GM21381 (cell line): ENCODE measurements at regions not wholly inside any gene's neighbourhood (a gene's known extent, or its start where the extent isn't known, plus 50 kb on each side); places are given as distances from the start of the nearest gene placed in this dataset.
A peak's percentile ranks its signal among the peaks of the same experiment; 100 is the strongest.
"Not testable (repeated sequence)": the region's sequence is repeated elsewhere in the genome, so short reads cannot be mapped to it uniquely, and the experiment has no call there.

Experiments used
- ATAC-seq: cut with Tn5 transposase; IDR thresholded peaks from one replicate; pipeline ENCODE4 v1.9.1; 2021; ENCODE audit warnings: mild to moderate bottlenecking, moderate library complexity; ENCODE audit not compliant: unreplicated experiment

DNA sequence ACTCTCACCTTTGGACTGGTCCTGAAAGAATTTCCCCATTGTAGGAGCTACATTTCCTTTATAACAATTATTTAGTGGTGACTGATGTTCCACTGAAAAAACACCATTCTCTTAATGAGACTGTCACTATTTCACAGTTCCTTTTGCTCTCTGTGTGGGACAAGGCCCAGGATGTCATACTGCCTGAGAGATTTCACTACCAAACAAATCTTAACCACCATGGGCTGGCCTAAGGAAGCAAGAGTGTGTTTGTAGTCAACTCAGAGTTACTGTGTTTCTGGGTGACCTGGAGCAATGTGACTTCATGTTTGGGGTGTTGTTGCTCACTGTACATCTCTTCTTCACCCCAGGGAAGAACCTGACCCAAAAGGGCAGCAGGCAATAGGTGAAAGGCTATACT is 50.1 kb upstream of the ZNF608 start:
- ATAC-seq = no peak

DNA sequence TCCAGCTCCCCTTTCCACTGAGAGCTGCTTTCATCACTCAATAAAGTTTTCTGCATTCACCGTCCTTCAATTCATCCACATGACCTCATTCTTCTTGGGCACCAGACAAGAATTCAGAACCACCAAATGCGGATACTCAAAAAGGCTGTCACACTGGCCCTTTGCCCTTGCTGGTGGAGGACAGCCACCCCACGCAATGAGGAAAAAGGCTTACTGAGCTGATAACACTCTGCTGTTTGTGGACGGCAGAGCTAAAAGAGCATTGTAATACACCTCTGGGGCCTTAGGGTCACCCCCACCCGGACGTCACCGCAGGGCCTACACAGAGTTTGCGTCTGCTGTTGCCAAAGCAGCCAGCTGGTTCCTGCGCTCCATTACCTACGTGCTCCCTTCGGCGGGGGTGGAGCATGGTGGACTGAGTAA is 51.2 kb upstream of the ZNF608 start:
- no peak for ATAC-seq

DNA sequence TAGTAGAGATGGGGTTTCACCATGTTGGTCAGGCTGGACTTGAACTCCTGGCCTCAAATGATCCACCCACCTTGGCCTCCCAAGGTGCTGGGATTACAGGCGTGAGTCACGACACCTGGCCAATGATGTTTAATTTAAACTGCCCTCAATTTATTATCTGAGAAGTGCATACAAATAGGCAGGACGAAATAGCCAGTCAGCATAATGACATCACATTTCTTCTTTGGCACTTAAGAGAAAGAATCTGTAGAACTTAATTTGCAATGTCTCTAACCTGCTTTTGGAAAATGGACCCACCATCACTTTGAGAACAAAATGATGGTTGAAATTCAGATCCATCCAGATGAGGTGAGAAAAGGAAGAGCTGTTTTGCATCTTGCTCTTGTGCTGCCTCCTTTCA is 52.5 kb upstream of the ZNF608 start:
- ATAC-seq = no peak

DNA sequence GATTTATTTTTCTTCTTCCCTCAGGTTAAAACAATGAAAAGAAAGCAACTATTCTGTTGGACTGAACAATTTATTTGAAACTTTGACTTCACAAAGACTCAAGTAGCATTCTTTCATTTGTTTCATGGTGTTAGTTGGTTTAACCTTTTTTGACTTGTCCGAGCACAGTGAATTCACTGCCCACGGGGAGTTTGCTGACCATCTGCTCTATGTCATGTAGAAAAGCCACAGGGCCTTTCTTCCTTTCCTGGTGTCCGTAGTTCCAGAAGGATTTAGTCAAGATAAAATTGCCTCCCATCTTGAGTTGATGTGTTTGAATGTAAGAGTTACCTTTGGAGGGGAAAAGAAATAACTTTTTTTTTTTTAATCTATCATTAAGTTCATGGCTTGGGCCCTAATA is 55.1 kb upstream of the ZNF608 start:
- no peak for ATAC-seq

DNA sequence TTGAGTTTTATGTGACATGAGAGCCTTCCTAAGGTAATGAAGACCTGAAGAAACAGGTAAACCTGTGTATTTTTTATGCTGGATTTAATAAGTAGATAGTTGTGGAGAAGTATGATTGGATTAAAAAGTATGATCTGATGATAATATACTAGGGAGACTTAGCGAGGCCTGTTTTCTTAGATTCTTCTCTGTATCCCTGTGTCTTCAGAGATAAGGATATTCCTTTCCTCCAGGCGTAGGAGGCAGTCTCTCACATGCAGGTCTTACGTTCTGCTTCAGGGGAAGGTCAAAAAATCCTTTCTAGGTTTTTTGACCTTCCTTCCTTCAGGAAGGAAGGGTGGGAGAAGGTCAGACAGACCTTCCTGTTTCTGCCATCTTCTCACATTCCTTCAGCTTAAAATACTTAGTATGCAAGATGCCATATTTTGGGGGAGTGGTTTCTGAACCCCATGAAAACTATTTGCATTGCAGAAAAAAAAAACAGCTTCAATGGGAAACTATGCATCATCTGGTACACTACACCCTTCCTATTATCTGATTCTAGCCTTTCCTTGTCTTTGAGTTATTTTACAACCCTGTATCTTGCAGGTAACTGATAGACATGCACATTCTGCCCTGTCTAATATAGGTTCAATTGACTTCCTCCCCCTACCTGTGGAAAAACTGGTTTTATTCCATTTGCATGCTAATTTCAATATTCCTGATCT is 57.3 kb upstream of the ZNF608 start:
- no peak for ATAC-seq

DNA sequence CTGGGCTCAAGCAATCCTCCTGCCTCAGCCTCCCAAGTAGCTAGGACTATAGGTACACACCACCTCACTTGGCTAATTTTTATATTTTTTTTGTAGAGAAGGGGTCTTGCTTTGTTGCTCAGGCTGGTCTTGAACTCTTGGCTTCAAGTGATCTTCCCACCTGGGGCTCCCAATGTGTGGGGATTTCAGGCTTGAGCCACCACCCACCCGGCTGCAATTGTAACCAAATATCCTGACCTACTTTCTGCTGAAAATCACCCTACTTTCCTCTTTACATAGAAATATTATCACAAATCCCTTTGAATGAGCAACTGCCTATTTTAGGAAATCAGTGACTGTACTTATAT is 59.6 kb upstream of the ZNF608 start:
- no peak for ATAC-seq

DNA sequence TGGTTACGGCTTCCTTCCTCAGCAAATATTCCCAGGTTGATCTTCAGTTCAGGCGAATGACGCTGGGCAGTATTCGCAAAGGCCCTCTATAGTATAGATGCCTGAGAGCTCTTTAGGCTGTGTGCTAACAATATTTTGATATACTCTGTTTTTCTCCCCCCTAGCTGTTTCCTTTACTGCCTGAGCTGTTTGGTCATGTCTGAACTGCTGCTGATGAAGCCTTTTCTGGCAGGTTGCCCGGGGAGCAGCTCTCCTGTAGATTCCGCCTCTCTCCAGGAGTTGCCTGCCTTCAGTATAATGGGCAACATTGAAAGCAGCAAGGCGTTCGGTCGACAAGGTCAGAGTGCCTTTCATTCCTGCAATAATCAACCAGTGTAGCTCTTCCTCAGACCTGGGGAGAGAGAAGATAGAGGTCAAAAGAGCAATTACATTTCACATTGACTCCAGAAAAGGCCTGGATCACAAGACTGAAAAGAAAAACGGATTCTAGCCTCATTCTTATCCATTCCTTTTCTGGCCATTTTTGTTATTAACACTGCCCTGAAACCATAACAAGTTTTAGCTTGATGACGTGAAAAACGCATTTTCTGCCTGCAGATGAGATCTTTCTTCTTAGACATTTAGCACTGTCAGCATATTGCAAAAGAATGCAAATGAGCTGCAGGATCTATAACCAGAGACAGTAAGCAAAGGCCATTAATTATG is 60.1 kb upstream of the ZNF608 start:
- ATAC-seq = no peak

DNA sequence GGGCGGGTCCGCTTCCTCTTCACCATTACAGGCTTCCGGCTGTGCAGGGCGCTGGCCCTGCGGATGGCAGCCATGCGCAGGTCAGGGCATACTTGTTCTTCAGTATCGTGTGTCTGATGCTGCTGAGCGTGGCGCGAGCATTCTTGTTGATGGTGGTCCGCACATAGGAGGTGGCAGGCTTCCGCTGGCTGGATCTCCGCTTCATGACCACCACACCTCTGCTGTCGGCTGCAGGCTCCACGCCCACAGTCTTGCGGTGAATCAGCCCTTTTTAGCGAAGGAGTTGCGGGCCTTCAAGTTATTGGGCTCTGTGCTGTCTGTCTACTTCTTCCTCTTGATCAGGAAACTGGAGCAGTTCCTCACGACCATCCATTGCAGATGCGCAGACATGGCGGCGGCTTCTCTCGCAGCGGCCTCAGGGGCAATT is 62.4 kb upstream of the ZNF608 start:
- ATAC-seq = no peak

DNA sequence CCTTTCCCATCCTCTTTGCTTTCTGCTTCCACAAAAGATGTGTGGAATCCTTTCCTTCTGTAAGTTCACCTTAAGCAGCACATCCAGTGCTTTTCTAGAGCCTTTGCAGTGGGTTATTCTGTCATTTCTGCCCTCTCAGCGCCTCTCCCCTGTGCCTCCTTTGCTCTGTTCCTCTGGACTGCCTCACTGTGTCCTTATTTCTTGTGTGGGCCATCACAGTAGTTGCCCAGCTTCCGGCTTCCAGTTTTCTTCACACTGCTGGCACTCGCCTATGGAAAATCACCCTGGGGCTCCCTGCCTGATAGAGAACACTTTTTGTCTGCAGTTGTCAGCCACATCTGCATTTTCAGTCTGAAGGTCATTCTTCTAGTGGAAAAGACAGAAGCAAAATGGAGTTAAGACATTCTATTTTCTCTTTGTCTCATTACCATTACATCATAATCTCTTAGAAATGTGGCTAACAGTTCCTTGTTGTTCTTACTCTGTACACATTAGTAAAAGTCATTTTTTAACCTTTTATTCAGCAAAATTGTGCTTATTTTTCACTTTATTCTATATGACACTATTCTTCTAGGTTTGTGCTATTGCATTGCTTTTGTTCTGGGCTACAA is 64.1 kb upstream of the ZNF608 start:
- ATAC-seq = no peak

DNA sequence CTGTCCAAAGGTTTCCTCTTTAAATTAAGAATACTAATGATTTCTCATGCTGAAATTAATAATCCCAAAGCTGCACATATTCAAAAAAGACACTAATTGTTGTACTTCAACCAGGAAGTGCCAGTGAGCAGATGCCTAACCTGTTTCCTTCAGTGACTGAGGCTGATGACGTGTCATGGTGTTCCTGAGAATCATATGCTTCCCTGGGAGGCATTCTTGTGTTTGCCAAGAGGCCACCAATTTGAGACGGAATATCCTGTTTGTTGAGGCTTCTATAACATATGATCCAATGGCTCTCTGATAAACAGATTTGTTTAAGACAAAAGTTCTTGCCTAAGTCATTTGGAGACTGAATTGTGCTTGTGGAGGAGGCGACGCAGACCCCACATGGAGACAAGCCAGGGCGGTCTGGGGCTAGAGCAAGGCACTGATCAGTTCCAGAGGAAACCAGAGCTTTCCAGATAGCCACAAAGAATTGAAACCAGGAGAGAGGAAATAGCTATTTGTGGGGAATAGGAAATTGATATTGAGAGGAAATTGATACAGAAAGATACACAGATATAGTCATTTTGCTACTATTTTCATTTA is 66.4 kb upstream of the ZNF608 start:
- no peak for ATAC-seq

DNA sequence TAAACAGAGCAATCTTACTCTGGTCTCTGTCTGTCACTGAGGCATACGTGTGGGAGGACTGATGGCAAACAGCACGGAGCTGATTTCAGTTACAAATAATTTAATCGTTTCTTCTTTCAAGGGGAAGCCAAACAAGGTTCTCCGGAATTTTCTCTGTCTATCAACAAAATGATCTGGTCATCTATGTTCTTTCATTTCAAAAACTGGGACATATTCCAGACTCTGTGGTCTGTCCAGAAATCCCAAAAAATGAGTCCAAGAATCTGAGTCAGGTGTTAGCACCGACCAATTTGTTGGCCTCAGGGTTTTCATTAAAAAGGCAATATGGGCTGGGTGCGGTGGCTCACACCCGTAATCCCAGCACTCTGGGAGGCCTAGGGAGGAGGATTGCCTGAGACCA is 69.9 kb upstream of the ZNF608 start:
- ATAC-seq = no peak

DNA sequence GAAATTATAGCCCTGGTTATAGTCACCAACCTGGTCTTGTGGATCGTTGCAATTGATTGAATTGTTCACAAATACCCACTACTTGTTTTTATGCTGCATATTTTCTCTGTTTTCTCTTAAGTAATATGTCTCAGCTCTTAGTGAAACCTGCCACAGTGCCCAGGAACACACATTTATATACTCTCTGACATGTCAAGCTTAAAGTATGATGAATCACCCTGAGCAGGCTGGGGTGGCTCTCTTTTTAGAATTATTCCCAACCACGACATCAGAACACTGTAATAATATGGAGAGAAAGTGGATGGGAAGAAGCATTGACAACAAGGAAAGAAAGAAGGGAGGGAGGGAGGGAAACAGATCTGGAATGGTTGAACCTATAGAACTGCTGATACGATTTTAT is 72.8 kb upstream of the ZNF608 start:
- ATAC-seq = no peak

DNA sequence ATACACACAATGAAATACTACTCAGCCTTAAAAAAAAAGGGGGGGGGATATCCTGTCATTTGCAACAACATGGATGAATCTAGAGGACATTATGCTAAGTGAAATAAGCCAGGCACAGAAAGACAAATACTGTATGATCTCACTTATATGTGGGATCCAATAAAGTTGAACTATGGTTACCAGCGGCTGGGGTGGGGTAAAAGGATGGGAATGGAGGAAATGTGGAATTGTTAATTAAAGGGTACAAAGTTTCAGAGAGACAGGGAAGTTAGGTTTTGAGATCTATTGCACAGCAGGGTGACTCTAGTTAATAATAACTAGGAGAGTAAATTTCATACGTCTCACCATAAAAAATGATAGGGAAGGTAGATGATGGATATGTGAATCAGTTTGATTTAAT is 76.2 kb upstream of the ZNF608 start:
- ATAC-seq = no peak

DNA sequence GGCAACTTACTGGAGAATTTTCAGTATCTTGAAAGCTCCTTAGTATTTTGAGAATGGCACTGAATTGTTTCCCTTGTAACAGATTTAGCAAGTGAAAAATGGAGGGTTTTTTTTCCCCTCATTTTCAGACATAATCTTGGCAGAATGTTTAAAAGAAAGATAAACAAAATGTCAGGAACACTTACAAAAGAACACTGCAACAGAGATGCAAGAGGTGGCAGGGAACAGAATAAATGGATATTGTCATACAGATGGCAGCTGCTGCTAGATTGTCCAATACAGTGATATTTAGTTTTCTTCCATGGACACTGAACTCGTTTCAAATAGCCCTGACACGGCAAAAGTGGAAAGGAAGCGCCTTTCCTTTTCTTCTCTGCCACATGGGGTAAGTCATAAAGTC is 76.9 kb upstream of the ZNF608 start:
- ATAC-seq = no peak

DNA sequence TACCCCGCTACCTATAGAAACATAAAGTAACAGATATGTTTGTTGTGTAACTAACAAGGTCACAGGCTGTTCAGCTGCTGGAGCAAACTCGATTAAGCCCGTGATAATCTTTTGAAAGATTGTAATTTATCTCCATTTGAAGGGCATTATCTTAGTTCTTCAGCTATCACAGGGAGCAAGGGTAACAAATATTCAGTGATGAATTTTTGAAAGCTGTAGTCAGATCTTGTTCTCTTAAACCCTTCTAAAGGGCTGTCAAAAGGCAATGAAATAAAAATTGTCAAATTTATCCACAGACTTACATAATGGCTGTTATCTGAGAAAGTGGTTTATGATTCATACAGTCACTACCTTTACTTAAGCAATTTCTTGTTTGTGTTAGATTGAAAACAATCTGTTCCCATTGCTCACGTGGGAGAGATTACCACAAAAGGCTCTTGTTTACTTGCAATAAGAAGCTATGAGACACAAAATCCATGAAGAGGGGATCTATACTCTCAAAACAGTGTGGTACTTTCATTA is 78.3 kb upstream of the ZNF608 start:
- ATAC-seq = no peak

DNA sequence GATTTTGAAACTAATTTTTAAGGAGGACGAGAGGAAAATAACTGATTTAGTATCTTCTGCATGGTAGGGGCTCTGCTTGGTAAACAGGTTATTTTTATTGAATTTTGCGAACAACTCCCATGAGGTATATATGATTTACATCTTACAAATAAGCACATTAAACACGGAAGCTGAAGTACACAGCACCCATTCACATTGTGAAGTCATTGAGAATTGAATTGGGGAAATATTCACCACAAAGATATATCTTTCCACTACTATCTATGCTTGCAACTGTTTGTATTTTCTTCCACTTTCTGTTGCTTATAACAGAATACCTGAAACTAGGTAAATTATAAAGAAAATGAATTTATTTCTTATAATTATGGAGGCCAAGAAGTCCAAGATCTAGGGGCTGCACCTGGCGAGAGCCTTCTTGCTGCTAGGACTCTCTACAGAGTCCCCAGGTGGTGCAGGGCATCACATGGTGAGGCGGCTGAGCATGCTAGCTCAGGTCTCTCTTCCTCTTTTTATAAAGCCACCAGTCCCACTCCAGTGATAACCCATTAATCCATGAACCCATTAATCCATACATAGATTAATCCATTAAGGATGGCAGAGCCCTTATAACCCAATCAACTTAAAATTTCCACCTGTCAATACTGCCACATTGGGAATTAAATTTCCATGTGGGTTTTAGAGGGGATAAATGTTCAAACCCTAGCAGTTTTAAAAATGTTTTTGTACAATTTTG is 79.0 kb upstream of the ZNF608 start:
- peak; percentile 80 for ATAC-seq

DNA sequence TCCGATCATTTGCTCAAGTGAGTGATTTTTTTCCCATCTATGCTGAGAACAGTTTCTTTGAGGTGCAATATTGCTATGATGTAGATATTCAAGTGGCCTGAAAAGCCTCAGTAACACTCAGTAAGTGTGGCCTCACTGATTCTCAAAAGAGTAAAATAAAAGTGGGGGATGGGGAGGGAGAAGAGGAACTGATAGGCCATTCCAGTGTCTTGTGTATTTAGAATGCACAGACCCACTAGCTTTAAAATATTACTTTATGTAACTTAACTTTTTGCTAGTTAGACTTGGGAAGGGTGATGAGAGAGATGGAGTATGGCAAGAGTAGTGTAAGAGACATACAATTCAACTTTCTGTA is 79.5 kb upstream of the ZNF608 start:
- no peak for ATAC-seq

DNA sequence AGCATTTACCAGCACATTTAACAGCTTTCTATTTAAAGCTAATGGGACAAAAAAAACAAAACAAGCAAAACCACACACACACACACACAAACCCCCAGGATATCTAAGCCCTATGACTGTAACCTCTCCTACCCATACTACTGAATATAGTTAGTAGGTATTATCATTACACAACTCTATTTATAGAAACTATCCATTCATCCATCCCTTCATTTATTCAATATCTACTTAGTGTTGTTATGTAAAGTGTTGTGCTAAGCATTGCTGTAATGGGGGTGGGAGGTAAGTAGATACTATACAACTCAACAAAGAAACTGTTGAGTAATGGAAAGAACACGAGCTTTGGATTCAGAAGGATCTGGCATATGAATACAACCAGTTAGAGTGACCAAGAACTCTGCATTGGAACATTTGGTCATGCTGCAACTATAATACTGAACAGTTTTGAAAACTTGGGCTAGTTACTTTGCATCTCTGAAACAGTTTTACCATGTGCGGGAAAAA is 82.3 kb upstream of the ZNF608 start:
- no peak for ATAC-seq

DNA sequence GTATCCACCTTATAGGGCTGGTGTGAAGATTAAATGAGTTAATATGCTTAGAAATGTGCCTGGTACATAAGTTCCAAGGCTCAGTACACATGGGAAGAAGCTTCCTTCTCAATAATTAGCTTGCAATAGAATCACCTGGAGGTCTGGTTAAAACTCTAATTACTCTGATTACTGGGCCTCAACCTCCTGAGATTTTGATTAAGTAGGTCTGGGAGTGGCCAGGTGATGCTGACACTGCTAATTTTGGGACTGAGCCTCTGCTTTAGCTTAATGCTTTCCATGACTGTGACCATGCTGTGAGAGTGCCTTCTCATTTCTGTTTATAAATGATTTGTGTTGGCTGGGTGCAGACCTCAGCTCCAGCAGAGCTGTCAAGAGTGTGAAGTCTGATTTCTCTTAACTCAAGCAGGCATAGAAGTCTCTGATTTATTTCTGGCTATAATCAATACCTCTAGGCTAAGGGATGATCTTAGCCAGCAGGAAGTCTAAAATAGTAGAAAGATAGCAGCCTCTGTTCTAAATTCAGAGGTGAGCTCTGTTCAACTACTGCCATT is 85.3 kb upstream of the ZNF608 start:
- no peak for ATAC-seq

DNA sequence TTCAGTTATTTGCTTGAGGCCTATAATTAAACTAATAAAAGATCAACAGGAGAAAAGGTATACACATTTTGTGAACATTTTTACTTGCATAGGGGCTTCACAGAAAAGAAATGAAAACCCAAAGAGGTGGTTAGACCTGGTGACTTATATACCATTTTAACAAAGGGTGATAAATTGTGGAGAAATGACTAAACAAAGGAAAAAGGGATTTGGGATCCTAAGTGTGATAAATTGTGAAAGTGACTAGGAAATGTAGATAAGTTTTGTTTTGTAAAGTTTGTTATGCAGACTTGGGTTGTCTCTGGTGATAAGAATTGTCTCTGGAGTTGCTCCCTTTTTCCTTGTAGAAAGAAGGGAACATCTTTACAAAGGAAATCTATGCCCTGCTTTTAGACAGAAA is 86.1 kb upstream of the ZNF608 start:
- ATAC-seq = no peak

DNA sequence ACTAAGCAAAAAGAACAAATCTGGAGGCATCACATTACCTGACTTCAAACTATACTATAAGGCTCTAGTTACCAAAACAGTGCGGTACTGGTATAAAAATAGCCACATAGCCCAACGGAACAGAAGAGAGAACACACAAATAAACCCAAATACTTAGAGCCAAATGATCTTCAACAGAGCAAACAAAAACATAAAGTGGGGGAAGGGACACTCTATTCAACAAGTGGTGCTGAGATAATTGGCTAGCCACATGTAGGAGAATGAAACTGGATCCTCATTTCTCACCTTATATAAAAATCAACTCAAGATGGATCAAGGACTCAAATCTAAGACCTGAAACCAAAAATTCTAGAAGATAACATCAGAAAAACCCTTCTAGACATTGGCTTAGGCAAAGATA is 89.9 kb upstream of the ZNF608 start:
- not testable (repeated sequence) for ATAC-seq
